ENCODE measurements at regions not wholly inside any gene's neighbourhood (a gene's known extent, or its start where the extent isn't known, plus 50 kb on each side); places are given as distances from the start of the nearest gene placed in this dataset.

- H3K27me3 ChIP-seq (ENCODE audit: control insufficient read depth, insufficient read depth, low read length), result no peaks in the 10 kb centered on the region
- H3K4me1 ChIP-seq (ENCODE audit: control insufficient read depth, insufficient read depth, low read length), result no peaks in the 10 kb centered on the region
- no peak for DNase-seq
- no peaks in the 10 kb centered on the region for H3K9me3 ChIP-seq (replicated peaks; ENCODE audit: control insufficient read depth, low read depth, low read length)
- no peak overlapping the region for H3K4me3 ChIP-seq (ENCODE audit: low read length)
- H3K27ac ChIP-seq (ENCODE audit: low read length), result no peak overlapping the region
- no CpG with 5 or more reads among the region's 1 CpG for WGBS (ENCODE audit: insufficient coverage)
- no peaks in the 10 kb centered on the region for H3K36me3 ChIP-seq (ENCODE audit: control insufficient read depth, insufficient read depth, low read length)
Measured at GRCh38 chr3:153617463-153617862, 455.4 kb downstream of the RAP2B start.

GRCh38 chr3:153618176-153618575 lies 456.1 kb downstream of the RAP2B start:
- Histone ChIP-seq H3K9me3 (replicated peaks; ENCODE audit: control insufficient read depth, low read depth, low read length) (no peaks in the 10 kb centered on the region), H3K4me1 (ENCODE audit: control insufficient read depth, insufficient read depth, low read length) (no peaks in the 10 kb centered on the region), H3K4me3 (ENCODE audit: low read length) (no peak overlapping the region), H3K36me3 (ENCODE audit: control insufficient read depth, insufficient read depth, low read length) (no peaks in the 10 kb centered on the region), H3K27ac (ENCODE audit: low read length) (no peak overlapping the region), H3K27me3 (ENCODE audit: control insufficient read depth, insufficient read depth, low read length) (no peaks in the 10 kb centered on the region)
- no peak for DNase-seq
- WGBS (ENCODE audit: insufficient coverage), result no CpG with 5 or more reads among the region's 3 CpGs

GRCh38 chr3:153619268-153619667 lies 457.2 kb downstream of the RAP2B start:
- no CpG with 5 or more reads among the region's 2 CpGs for WGBS (ENCODE audit: insufficient coverage)
- no peak for DNase-seq
- no peak overlapping the region for H3K27ac ChIP-seq (ENCODE audit: low read length)

DNA sequence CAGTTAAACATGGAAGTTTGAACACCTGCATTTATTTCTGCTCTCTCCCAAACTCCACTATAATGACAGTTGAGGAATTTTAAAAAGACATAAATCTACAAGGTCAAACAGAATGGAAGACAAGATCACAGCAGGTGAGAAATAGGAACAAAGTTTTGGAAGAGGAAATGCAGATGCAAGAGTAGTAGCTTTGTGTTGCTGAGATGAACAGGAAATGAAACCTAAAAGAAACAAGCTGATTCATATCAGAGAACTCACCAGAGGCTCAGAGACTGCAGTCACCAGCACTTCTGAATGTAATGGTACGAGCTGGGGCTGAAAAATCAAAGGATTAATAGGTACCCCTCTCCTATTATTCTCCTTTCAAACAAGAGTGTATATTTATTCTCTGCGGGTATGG lies 459.9 kb downstream of the RAP2B start:
- DNase-seq, result peak; percentile 18
- WGBS (ENCODE audit: insufficient coverage), result no CpG with 5 or more reads among the region's 2 CpGs
- no peak overlapping the region for H3K4me3 ChIP-seq (ENCODE audit: low read length)
- H3K36me3 ChIP-seq (ENCODE audit: control insufficient read depth, insufficient read depth, low read length), result no peaks in the 10 kb centered on the region
- H3K27me3 ChIP-seq (ENCODE audit: control insufficient read depth, insufficient read depth, low read length), result no peaks in the 10 kb centered on the region
- no peaks in the 10 kb centered on the region for H3K4me1 ChIP-seq (ENCODE audit: control insufficient read depth, insufficient read depth, low read length)
- H3K27ac ChIP-seq (ENCODE audit: low read length), result no peak overlapping the region
- no peaks in the 10 kb centered on the region for H3K9me3 ChIP-seq (replicated peaks; ENCODE audit: control insufficient read depth, low read depth, low read length)

More at GRCh38 chr3:153619268-153619667, 457.2 kb downstream of the RAP2B start:
- no peaks in the 10 kb centered on the region for H3K4me1 ChIP-seq (ENCODE audit: control insufficient read depth, insufficient read depth, low read length)
- H3K4me3 ChIP-seq (ENCODE audit: low read length), result no peak overlapping the region
- H3K36me3 ChIP-seq (ENCODE audit: control insufficient read depth, insufficient read depth, low read length), result no peaks in the 10 kb centered on the region
- no peaks in the 10 kb centered on the region for H3K9me3 ChIP-seq (replicated peaks; ENCODE audit: control insufficient read depth, low read depth, low read length)
- no peaks in the 10 kb centered on the region for H3K27me3 ChIP-seq (ENCODE audit: control insufficient read depth, insufficient read depth, low read length)

- H3K4me3 ChIP-seq (ENCODE audit: low read length), result no peak overlapping the region
- no peak for DNase-seq
- H3K4me1 ChIP-seq (ENCODE audit: control insufficient read depth, insufficient read depth, low read length), result no peaks in the 10 kb centered on the region
- no peaks in the 10 kb centered on the region for H3K27me3 ChIP-seq (ENCODE audit: control insufficient read depth, insufficient read depth, low read length)
- no CpG with 5 or more reads among the region's 1 CpG for WGBS (ENCODE audit: insufficient coverage)
- H3K9me3 ChIP-seq (replicated peaks; ENCODE audit: control insufficient read depth, low read depth, low read length), result no peaks in the 10 kb centered on the region
- H3K27ac ChIP-seq (ENCODE audit: low read length), result no peak overlapping the region
- H3K36me3 ChIP-seq (ENCODE audit: control insufficient read depth, insufficient read depth, low read length), result no peaks in the 10 kb centered on the region
Measured at GRCh38 chr3:153623834-153624233, 461.8 kb downstream of the RAP2B start.

GRCh38 chr3:153624310-153625030 lies 462.4 kb downstream of the RAP2B start:
- no peaks in the 10 kb centered on the region for H3K27me3 ChIP-seq (ENCODE audit: control insufficient read depth, insufficient read depth, low read length)
- 87% methylated on average over 3 of the region's 6 CpGs for WGBS (ENCODE audit: insufficient coverage)
- H3K36me3 ChIP-seq (ENCODE audit: control insufficient read depth, insufficient read depth, low read length), result no peaks in the 10 kb centered on the region
- H3K27ac ChIP-seq (ENCODE audit: low read length), result no peak overlapping the region
- H3K4me3 ChIP-seq (ENCODE audit: low read length), result no peak overlapping the region
- H3K4me1 ChIP-seq (ENCODE audit: control insufficient read depth, insufficient read depth, low read length), result no peaks in the 10 kb centered on the region
- no peak for DNase-seq
- no peaks in the 10 kb centered on the region for H3K9me3 ChIP-seq (replicated peaks; ENCODE audit: control insufficient read depth, low read depth, low read length)

GRCh38 chr3:153625506-153625905 lies 463.5 kb downstream of the RAP2B start:
- no peak for DNase-seq
- no CpG with 5 or more reads among the region's 3 CpGs for WGBS (ENCODE audit: insufficient coverage)
- Histone ChIP-seq H3K4me1 (ENCODE audit: control insufficient read depth, insufficient read depth, low read length) (no peaks in the 10 kb centered on the region), H3K36me3 (ENCODE audit: control insufficient read depth, insufficient read depth, low read length) (no peaks in the 10 kb centered on the region), H3K27me3 (ENCODE audit: control insufficient read depth, insufficient read depth, low read length) (no peaks in the 10 kb centered on the region), H3K9me3 (replicated peaks; ENCODE audit: control insufficient read depth, low read depth, low read length) (no peaks in the 10 kb centered on the region), H3K27ac (ENCODE audit: low read length) (no peak overlapping the region), H3K4me3 (ENCODE audit: low read length) (no peak overlapping the region)

GRCh38 chr3:153626158-153626557 lies 464.1 kb downstream of the RAP2B start:
- H3K4me3 ChIP-seq (ENCODE audit: low read length), result no peak overlapping the region
- no CpG with 5 or more reads among the region's 2 CpGs for WGBS (ENCODE audit: insufficient coverage)
- no peaks in the 10 kb centered on the region for H3K27me3 ChIP-seq (ENCODE audit: control insufficient read depth, insufficient read depth, low read length)
- DNase-seq, result peak; percentile 29
- H3K36me3 ChIP-seq (ENCODE audit: control insufficient read depth, insufficient read depth, low read length), result no peaks in the 10 kb centered on the region
- H3K4me1 ChIP-seq (ENCODE audit: control insufficient read depth, insufficient read depth, low read length), result no peaks in the 10 kb centered on the region
- H3K9me3 ChIP-seq (replicated peaks; ENCODE audit: control insufficient read depth, low read depth, low read length), result no peaks in the 10 kb centered on the region
- H3K27ac ChIP-seq (ENCODE audit: low read length), result no peak overlapping the region

DNA sequence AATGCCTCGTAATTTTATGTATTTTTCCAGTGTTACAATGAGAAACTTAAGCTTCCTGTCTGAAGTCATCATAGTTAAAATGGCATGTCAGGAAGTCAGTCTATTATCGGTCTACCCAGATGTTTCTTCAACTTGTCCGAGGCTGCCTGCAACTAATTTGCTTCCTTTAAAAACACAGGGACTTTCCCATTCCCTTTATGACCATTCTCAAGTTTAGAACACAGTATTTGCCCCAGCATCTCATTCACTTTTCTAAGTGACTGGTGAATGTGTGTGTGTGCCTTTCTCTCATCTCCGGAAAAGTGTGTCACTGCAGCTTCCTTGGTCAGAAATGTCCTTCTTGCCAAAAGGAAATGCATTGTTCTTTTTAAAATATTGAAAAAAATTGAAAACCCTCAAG lies 466.6 kb downstream of the RAP2B start:
- DNase-seq, result peak; percentile 42
- WGBS (ENCODE audit: insufficient coverage), result no CpG with 5 or more reads among the region's 4 CpGs
- Histone ChIP-seq H3K4me3 (ENCODE audit: low read length) (no peak overlapping the region), H3K9me3 (replicated peaks; ENCODE audit: control insufficient read depth, low read depth, low read length) (no peaks in the 10 kb centered on the region), H3K27ac (ENCODE audit: low read length) (no peak overlapping the region), H3K36me3 (ENCODE audit: control insufficient read depth, insufficient read depth, low read length) (no peaks in the 10 kb centered on the region), H3K27me3 (ENCODE audit: control insufficient read depth, insufficient read depth, low read length) (no peaks in the 10 kb centered on the region), H3K4me1 (ENCODE audit: control insufficient read depth, insufficient read depth, low read length) (no peaks in the 10 kb centered on the region)

- no peaks in the 10 kb centered on the region for H3K4me1 ChIP-seq (ENCODE audit: control insufficient read depth, insufficient read depth, low read length)
- H3K27ac ChIP-seq (ENCODE audit: low read length), result no peak overlapping the region
- DNase-seq, result no peak
- no peaks in the 10 kb centered on the region for H3K27me3 ChIP-seq (ENCODE audit: control insufficient read depth, insufficient read depth, low read length)
- no CpG with 5 or more reads among the region's 2 CpGs for WGBS (ENCODE audit: insufficient coverage)
- no peak overlapping the region for H3K4me3 ChIP-seq (ENCODE audit: low read length)
- no peaks in the 10 kb centered on the region for H3K9me3 ChIP-seq (replicated peaks; ENCODE audit: control insufficient read depth, low read depth, low read length)
- no peaks in the 10 kb centered on the region for H3K36me3 ChIP-seq (ENCODE audit: control insufficient read depth, insufficient read depth, low read length)
Measured at GRCh38 chr3:153629148-153629547, 467.1 kb downstream of the RAP2B start.

GRCh38 chr3:153631102-153631501 lies 469.1 kb downstream of the RAP2B start:
- Histone ChIP-seq H3K9me3 (replicated peaks; ENCODE audit: control insufficient read depth, low read depth, low read length) (no peaks in the 10 kb centered on the region), H3K4me3 (ENCODE audit: low read length) (no peak overlapping the region), H3K27me3 (ENCODE audit: control insufficient read depth, insufficient read depth, low read length) (no peaks in the 10 kb centered on the region), H3K27ac (ENCODE audit: low read length) (no peak overlapping the region), H3K36me3 (ENCODE audit: control insufficient read depth, insufficient read depth, low read length) (no peaks in the 10 kb centered on the region), H3K4me1 (ENCODE audit: control insufficient read depth, insufficient read depth, low read length) (no peaks in the 10 kb centered on the region)
- no peak for DNase-seq
- WGBS (ENCODE audit: insufficient coverage), result no CpG with 5 or more reads among the region's 2 CpGs
